H1 (cell line): ENCODE measurements at regions not wholly inside any gene's neighbourhood (a gene's known extent, or its start where the extent isn't known, plus 50 kb on each side); places are given as distances from the start of the nearest gene placed in this dataset.

Experiments
- CTCF ChIP-seq, 3 experiments: IDR thresholded peaks; 1 replicate in 2 of 3; 2 replicates in 1 of 3; pipeline versions ENCODE4 v1.5.1 to v1.6.1; 2011; ENCODE audit warnings: low read length in 3 of 3, mild to moderate bottlenecking in 3 of 3, inconsistent platforms in 2 of 3, low read depth in 1 of 3, moderate library complexity in 1 of 3; ENCODE audit not compliant: insufficient read depth in 1 of 3; ENCODE audit errors: control extremely low read depth in 1 of 3
- HDAC6 ChIP-seq: IDR thresholded peaks from one replicate; pipeline ENCODE4 v1.7.1; 2012; ENCODE audit warnings: low read depth, mild to moderate bottlenecking, inconsistent platforms, low read length, moderate library complexity
- RBBP5 ChIP-seq: IDR thresholded peaks from 2 replicates; pipeline ENCODE4 v1.7.1; 2012; ENCODE audit warnings: low read depth, mild to moderate bottlenecking, inconsistent platforms, low read length, moderate library complexity, borderline replicate concordance
- SIN3A ChIP-seq, 2 experiments: IDR thresholded peaks in 1 of 2; conservative IDR thresholded peaks in 1 of 2; 2 replicates each; pipeline ENCODE4 v1.6.1; 2011 to 2012; ENCODE audit warnings: low read length in 2 of 2, improper control_type of control experiment in 1 of 2, low read depth in 1 of 2, mild to moderate bottlenecking in 1 of 2
- SUZ12 ChIP-seq: fragments of 200-600 bp; sonication (generic); IDR thresholded peaks from 2 replicates; pipeline ENCODE4 v1.6.1; 2012; ENCODE audit warnings: mild to moderate bottlenecking, inconsistent platforms, low read length, moderate library complexity, mixed read lengths
- TAF1 ChIP-seq: IDR thresholded peaks from 2 replicates; pipeline ENCODE4 v1.6.1; 2011; ENCODE audit warnings: mild to moderate bottlenecking, low read depth, low read length
- ZNF274 ChIP-seq: IDR thresholded peaks from 2 replicates; pipeline ENCODE4 v1.7.0; 2012; ENCODE audit warnings: low read length, borderline replicate concordance; ENCODE audit errors: extremely low read depth

DNA sequence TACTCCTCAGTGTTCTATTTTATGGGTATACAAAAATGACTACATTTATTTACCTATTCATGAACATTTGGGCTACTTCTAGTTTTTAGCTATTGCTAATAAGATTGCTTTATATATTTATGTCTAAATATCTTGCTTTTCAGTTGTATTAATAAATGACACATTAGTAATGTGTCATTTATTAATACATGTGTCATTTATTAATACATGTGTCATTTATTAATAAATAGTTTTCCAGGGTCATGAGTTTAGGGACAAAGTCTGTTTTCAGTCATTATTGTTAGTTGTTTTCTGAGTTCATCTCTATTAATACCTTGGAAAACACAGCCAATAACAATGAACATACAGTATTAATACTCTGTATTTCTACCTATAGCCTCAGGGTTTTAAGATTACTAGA, 1630.7 kb upstream of the IGFBP7 start:
- no peak for TF ChIP-seq CTCF (IDR thresholded peaks at IDR 0.05; ENCODE audit: control extremely low read depth in 1 of 3, insufficient read depth in 1 of 3, low read depth in 1 of 3, low read length in 3 of 3)
- no peak for TF ChIP-seq TAF1
- no peak for TF ChIP-seq HDAC6
- TF ChIP-seq ZNF274, result no peak
- no peak for TF ChIP-seq SUZ12
- TF ChIP-seq RBBP5, result no peak
- TF ChIP-seq SIN3A (conservative IDR thresholded peaks at IDR 0.05 in 1 of 2, IDR thresholded peaks at IDR 0.05 in 1 of 2; ENCODE audit: low read depth in 1 of 2, low read length in 2 of 2), result no peak
